ENCODE measurements at regions not wholly inside any gene's neighbourhood (a gene's known extent, or its start where the extent isn't known, plus 50 kb on each side); places are given as distances from the start of the nearest gene placed in this dataset.

GRCh38 chr5:21236104-21236503 is 1248.1 kb upstream of the CDH18 start:
- TF ChIP-seq GATA1 (IDR thresholded peaks at IDR 0.05; ENCODE audit: low read depth, low read length), result no peak
- no peak for TF ChIP-seq POLR2A (IDR thresholded peaks at IDR 0.05; ENCODE audit: low read length)
